Neural progenitor cell (in vitro differentiated cells): ENCODE measurements at regions not wholly inside any gene's neighbourhood (a gene's known extent, or its start where the extent isn't known, plus 50 kb on each side); places are given as distances from the start of the nearest gene placed in this dataset.
"Not testable (repeated sequence)": the region's sequence is repeated elsewhere in the genome, so short reads cannot be mapped to it uniquely, and the experiment has no call there.

Source experiments
- DNase-seq: peaks from one replicate; pipeline ENCODE4 v3.0.0-alpha.2; 2016; ENCODE audit warnings: low spot score
- H2AFZ ChIP-seq: fragments of 200-600 bp; sonication (generic); replicated peaks from 2 replicates; pipeline ENCODE4 v1.6.1; 2016; ENCODE audit warnings: antibody characterized with exemption
- H3F3A ChIP-seq: fragments of 200-600 bp; sonication (generic); 2 replicates; pipeline ENCODE4 v1.6.1; 2016; ENCODE audit warnings: antibody characterized with exemption, low read depth
- H3K27ac ChIP-seq: fragments of 200-600 bp; sonication (generic); 2 replicates; pipeline ENCODE4 v1.5.1; 2016; ENCODE audit warnings: mild to moderate bottlenecking
- H3K27me3 ChIP-seq: fragments of 200-600 bp; sonication (generic); 2 replicates; pipeline ENCODE4 v1.6.1; 2016; ENCODE audit warnings: mild to moderate bottlenecking, moderate library complexity
- H3K36me3 ChIP-seq: fragments of 200-600 bp; sonication (generic); 2 replicates; pipeline ENCODE4 v1.5.1; 2016
- H3K4me1 ChIP-seq: fragments of 200-600 bp; sonication (generic); 2 replicates; pipeline ENCODE4 v1.6.1; 2016; ENCODE audit warnings: mixed run types
- H3K4me2 ChIP-seq: fragments of 200-600 bp; sonication (generic); 2 replicates; pipeline ENCODE4 v1.6.1; 2016
- H3K4me3 ChIP-seq: fragments of 200-600 bp; sonication (generic); 2 replicates; pipeline ENCODE4 v1.5.1; 2016
- H3K79me2 ChIP-seq: fragments of 200-600 bp; sonication (generic); 2 replicates; pipeline ENCODE4 v1.6.1; 2016; ENCODE audit warnings: low read depth
- H3K9ac ChIP-seq: fragments of 200-600 bp; sonication (generic); 2 replicates; pipeline ENCODE4 v1.6.1; 2016
- H3K9me3 ChIP-seq: fragments of 200-600 bp; sonication (generic); 2 replicates; pipeline ENCODE4 v1.5.1; 2016; ENCODE audit warnings: low read depth
- H4K20me1 ChIP-seq: fragments of 200-600 bp; sonication (generic); 2 replicates; pipeline ENCODE4 v1.6.1; 2016; ENCODE audit warnings: low read depth
- H3K27ac Mint-ChIP-seq: 3 replicates; pipeline ENCODE4 v1.8.0; 2021; ENCODE audit warnings: mixed read lengths
- H3K27me3 Mint-ChIP-seq: 2 replicates; pipeline ENCODE4 v1.8.0; 2022; ENCODE audit warnings: low read depth, mild to moderate bottlenecking, inconsistent platforms, moderate library complexity, mixed read lengths; ENCODE audit not compliant: insufficient read depth
- H3K36me3 Mint-ChIP-seq: 3 replicates; pipeline ENCODE4 v1.8.0; 2021; ENCODE audit warnings: mixed read lengths
- H3K4me1 Mint-ChIP-seq: 3 replicates; pipeline ENCODE4 v1.8.0; 2021; ENCODE audit warnings: mixed read lengths
- H3K4me3 Mint-ChIP-seq: 3 replicates; pipeline ENCODE4 v1.8.0; 2021; ENCODE audit warnings: mild to moderate bottlenecking, moderate library complexity, mixed read lengths
- H3K9me3 Mint-ChIP-seq: 3 replicates; pipeline ENCODE4 v1.8.0; 2020; ENCODE audit warnings: mixed read lengths
- EZH2 ChIP-seq: fragments of 200-600 bp; sonication (generic); IDR thresholded peaks from 2 replicates; pipeline ENCODE4 v1.6.1; 2017; ENCODE audit warnings: antibody characterized with exemption, mild to moderate bottlenecking, moderate library complexity
- EZH2phosphoT487 ChIP-seq: fragments of 200-600 bp; sonication (generic); IDR thresholded peaks from 2 replicates; pipeline ENCODE4 v1.6.1; 2017; ENCODE audit warnings: antibody characterized with exemption
- TF ChIP-seq, protein P1 (sequence below): fragments of 200-600 bp; sonication (generic); IDR thresholded peaks from 2 replicates; pipeline ENCODE4 v1.5.1; 2017; ENCODE audit warnings: antibody characterized with exemption, mild to moderate bottlenecking

GRCh38 chr5:153267506-153267905 lies 223.0 kb upstream of the GRIA1 start:
- H3K4me3 ChIP-seq = no peak overlapping the region
- H3K27me3 ChIP-seq = no peaks in the 10 kb centered on the region
- Mint-ChIP-seq H3K36me3 (no peaks in the 10 kb centered on the region), H3K27ac (no peak overlapping the region), H3K9me3 (no peaks in the 10 kb centered on the region), H3K4me1 (no peaks in the 10 kb centered on the region), H3K4me3 (no peak overlapping the region), H3K27me3 (no peaks in the 10 kb centered on the region)
- H3K4me1 ChIP-seq = no peaks in the 10 kb centered on the region
- H3K27ac ChIP-seq = no peak overlapping the region
- no peak for DNase-seq
- no peaks in the 10 kb centered on the region for H3K9me3 ChIP-seq
- no peak overlapping the region for H2AFZ ChIP-seq
- no peak overlapping the region for H3K4me2 ChIP-seq
- H3K9ac ChIP-seq = no peak overlapping the region
- H4K20me1 ChIP-seq = no peaks in the 10 kb centered on the region
- no peaks in the 10 kb centered on the region for H3K79me2 ChIP-seq
- no peaks in the 10 kb centered on the region for H3F3A ChIP-seq
- no peaks in the 10 kb centered on the region for H3K36me3 ChIP-seq
- TF ChIP-seq, protein P1, sequence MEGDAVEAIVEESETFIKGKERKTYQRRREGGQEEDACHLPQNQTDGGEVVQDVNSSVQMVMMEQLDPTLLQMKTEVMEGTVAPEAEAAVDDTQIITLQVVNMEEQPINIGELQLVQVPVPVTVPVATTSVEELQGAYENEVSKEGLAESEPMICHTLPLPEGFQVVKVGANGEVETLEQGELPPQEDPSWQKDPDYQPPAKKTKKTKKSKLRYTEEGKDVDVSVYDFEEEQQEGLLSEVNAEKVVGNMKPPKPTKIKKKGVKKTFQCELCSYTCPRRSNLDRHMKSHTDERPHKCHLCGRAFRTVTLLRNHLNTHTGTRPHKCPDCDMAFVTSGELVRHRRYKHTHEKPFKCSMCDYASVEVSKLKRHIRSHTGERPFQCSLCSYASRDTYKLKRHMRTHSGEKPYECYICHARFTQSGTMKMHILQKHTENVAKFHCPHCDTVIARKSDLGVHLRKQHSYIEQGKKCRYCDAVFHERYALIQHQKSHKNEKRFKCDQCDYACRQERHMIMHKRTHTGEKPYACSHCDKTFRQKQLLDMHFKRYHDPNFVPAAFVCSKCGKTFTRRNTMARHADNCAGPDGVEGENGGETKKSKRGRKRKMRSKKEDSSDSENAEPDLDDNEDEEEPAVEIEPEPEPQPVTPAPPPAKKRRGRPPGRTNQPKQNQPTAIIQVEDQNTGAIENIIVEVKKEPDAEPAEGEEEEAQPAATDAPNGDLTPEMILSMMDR = no peak
- TF ChIP-seq EZH2 = no peak
- TF ChIP-seq EZH2phosphoT487 = no peak

- H3K27me3 ChIP-seq = no peaks in the 10 kb centered on the region
These were observed 214.8 kb upstream of the GRIA1 start for GRCh38 chr5:153275695-153276094.

GRCh38 chr5:153276151-153276550 lies 214.3 kb upstream of the GRIA1 start:
- DNase-seq = peak; percentile 82
- H3K27ac Mint-ChIP-seq = no peak overlapping the region
- no peaks in the 10 kb centered on the region for H3K27me3 Mint-ChIP-seq
- Histone ChIP-seq H3K27ac (no peak overlapping the region), H3K36me3 (no peaks in the 10 kb centered on the region), H4K20me1 (no peaks in the 10 kb centered on the region), H3K79me2 (no peaks in the 10 kb centered on the region), H2AFZ (no peak overlapping the region), H3K4me3 (no peak overlapping the region), H3K4me2 (no peak overlapping the region), H3K9me3 (no peaks in the 10 kb centered on the region), H3K4me1 (no peaks in the 10 kb centered on the region), H3K27me3 (no peaks in the 10 kb centered on the region), H3K9ac (no peak overlapping the region), H3F3A (no peaks in the 10 kb centered on the region)
- H3K36me3 Mint-ChIP-seq = no peaks in the 10 kb centered on the region
- no peaks in the 10 kb centered on the region for H3K4me1 Mint-ChIP-seq
- no peaks in the 10 kb centered on the region for H3K9me3 Mint-ChIP-seq
- TF ChIP-seq EZH2phosphoT487 (no peak), EZH2 (no peak)
- TF ChIP-seq, protein P1 = no peak
- no peak overlapping the region for H3K4me3 Mint-ChIP-seq

More at GRCh38 chr5:153275695-153276094, 214.8 kb upstream of the GRIA1 start:
- no peak for DNase-seq
- H3K79me2 ChIP-seq = no peaks in the 10 kb centered on the region
- Mint-ChIP-seq H3K27ac (no peak overlapping the region), H3K4me3 (no peak overlapping the region), H3K36me3 (no peaks in the 10 kb centered on the region), H3K27me3 (no peaks in the 10 kb centered on the region), H3K9me3 (no peaks in the 10 kb centered on the region), H3K4me1 (no peaks in the 10 kb centered on the region)
- TF ChIP-seq EZH2phosphoT487 (no peak), EZH2 (no peak)
- TF ChIP-seq, protein P1 = no peak
- no peaks in the 10 kb centered on the region for H3K36me3 ChIP-seq
- H3K9ac ChIP-seq = no peak overlapping the region
- no peaks in the 10 kb centered on the region for H3F3A ChIP-seq
- no peaks in the 10 kb centered on the region for H3K4me1 ChIP-seq
- no peak overlapping the region for H3K4me2 ChIP-seq
- no peak overlapping the region for H3K27ac ChIP-seq
- no peak overlapping the region for H2AFZ ChIP-seq
- no peak overlapping the region for H3K4me3 ChIP-seq
- H4K20me1 ChIP-seq = no peaks in the 10 kb centered on the region
- H3K9me3 ChIP-seq = no peaks in the 10 kb centered on the region

- not testable (repeated sequence) for H3K27ac Mint-ChIP-seq, H3K4me3 Mint-ChIP-seq, H3K36me3 Mint-ChIP-seq
These were observed 194.1 kb upstream of the GRIA1 start for GRCh38 chr5:153296251-153296844.

More at GRCh38 chr5:153296251-153296844, 194.1 kb upstream of the GRIA1 start:
- H3K9me3 ChIP-seq, H3K9ac ChIP-seq, DNase-seq, H3K36me3 ChIP-seq, H2AFZ ChIP-seq, H3K79me2 ChIP-seq, H3K27me3 ChIP-seq, H3K4me1 Mint-ChIP-seq, H3K4me2 ChIP-seq, H4K20me1 ChIP-seq, H3K4me3 ChIP-seq, H3K27me3 Mint-ChIP-seq, H3K27ac ChIP-seq: not testable (repeated sequence)
- H3K4me1 ChIP-seq = peaks cover 11% of the 10 kb centered on the region
- H3K9me3 Mint-ChIP-seq = peaks cover 17% of the 10 kb centered on the region
- peaks cover 11% of the 10 kb centered on the region for H3F3A ChIP-seq
